ENCODE measurements at regions not wholly inside any gene's neighbourhood (a gene's known extent, or its start where the extent isn't known, plus 50 kb on each side); places are given as distances from the start of the nearest gene placed in this dataset.

DNA sequence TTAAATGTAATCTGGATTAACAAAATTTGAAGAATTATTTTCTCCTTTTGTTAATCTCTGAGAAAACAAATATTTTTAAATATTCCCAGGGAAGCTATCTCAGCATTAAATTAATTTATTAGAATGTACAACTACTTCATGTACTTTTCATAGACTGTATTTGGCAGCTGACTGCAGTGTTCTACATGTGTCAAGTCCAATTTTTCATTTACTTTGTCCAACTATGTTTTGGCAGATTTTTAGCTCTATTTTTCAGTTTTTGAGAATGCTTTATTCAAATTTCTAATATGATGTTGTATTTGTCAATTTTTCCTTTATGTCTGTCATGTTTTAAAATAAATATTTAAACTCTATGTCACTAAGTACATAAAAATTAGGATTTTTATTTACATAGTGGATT lies 925.1 kb downstream of the OTOL1 start:
- no peak for DNase-seq (ENCODE audit: low spot score)
- in situ Hi-C loops (cut with MboI; ENCODE audit: low sequenced_read_pairs, unreplicated experiment) = no loop called here
- TF ChIP-seq, protein P1, sequence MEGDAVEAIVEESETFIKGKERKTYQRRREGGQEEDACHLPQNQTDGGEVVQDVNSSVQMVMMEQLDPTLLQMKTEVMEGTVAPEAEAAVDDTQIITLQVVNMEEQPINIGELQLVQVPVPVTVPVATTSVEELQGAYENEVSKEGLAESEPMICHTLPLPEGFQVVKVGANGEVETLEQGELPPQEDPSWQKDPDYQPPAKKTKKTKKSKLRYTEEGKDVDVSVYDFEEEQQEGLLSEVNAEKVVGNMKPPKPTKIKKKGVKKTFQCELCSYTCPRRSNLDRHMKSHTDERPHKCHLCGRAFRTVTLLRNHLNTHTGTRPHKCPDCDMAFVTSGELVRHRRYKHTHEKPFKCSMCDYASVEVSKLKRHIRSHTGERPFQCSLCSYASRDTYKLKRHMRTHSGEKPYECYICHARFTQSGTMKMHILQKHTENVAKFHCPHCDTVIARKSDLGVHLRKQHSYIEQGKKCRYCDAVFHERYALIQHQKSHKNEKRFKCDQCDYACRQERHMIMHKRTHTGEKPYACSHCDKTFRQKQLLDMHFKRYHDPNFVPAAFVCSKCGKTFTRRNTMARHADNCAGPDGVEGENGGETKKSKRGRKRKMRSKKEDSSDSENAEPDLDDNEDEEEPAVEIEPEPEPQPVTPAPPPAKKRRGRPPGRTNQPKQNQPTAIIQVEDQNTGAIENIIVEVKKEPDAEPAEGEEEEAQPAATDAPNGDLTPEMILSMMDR (IDR thresholded peaks at IDR 0.05; ENCODE audit: borderline replicate concordance, control extremely low read depth, extremely low read depth, insufficient read depth, missing control alignments) = no peak

DNA sequence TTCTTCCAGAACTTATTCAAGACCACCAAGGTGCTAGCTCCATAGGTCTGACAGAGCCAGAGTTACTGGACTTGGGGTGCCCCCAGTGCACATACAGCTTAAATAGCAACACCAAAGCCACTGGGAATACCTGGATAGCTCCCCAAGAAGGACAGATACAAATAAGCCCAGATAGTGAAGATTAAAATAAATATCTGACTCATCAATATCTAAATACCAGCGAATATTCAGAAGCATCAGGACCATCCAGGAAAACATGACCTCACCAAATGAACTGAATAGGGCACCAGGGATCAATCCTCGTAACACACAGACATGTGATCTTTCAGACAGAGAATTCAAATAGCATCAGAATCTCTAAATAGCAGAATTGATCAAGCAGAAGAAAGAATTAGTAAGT lies 931.6 kb downstream of the OTOL1 start:
- in situ Hi-C loops (cut with MboI; ENCODE audit: low sequenced_read_pairs, unreplicated experiment) = no loop called here
- DNase-seq (ENCODE audit: low spot score) = no peak

DNA sequence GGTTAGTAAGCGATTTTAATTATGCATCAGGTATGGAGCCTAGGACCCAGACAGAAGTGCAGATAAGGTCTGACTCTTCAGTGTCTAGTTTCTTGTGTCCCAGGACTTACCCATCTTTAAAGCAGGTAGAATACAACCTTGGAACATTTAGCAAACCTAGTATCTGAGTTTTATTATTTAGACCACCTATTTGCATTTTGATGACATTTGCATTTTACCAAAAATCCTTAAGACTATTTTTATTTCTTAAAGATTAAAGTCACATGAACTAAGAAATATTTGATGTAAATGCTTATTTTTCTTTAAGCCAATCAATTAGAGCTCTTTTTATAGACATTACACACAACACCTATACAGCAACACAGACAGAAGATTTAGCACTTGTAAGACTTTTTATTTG lies 939.1 kb downstream of the OTOL1 start:
- TF ChIP-seq, protein P1 (IDR thresholded peaks at IDR 0.05; ENCODE audit: borderline replicate concordance, control extremely low read depth, extremely low read depth, insufficient read depth, missing control alignments) = no peak
- in situ Hi-C loops (cut with MboI; ENCODE audit: low sequenced_read_pairs, unreplicated experiment) = no loop called here
- no peak for DNase-seq (ENCODE audit: low spot score)

More for the DNA sequence above, 931.6 kb downstream of the OTOL1 start:
- TF ChIP-seq, protein P1 (IDR thresholded peaks at IDR 0.05; ENCODE audit: borderline replicate concordance, control extremely low read depth, extremely low read depth, insufficient read depth, missing control alignments) = no peak

DNA sequence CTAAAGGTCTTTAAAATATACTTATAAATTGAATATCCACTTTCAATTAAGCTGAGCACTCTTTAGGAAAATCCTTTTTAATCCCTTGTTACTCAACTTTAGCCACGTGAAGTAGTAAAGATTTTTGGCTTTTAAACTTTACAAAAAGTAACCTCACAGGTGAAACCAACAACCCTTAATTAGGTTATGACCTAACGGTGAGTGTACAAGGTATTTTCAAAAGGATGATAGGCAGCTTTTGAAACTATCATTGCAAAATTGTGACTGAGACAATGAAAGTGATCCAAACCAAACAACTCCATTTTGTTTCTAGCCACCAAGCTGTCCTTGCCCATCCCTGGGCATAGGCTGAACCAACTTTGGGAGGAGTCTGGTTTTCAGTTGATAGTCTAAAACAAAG lies 940.2 kb downstream of the OTOL1 start:
- in situ Hi-C loops (cut with MboI; ENCODE audit: low sequenced_read_pairs, unreplicated experiment) = no loop called here
- no peak for DNase-seq (ENCODE audit: low spot score)
- TF ChIP-seq, protein P1 (IDR thresholded peaks at IDR 0.05; ENCODE audit: borderline replicate concordance, control extremely low read depth, extremely low read depth, insufficient read depth, missing control alignments) = no peak

DNA sequence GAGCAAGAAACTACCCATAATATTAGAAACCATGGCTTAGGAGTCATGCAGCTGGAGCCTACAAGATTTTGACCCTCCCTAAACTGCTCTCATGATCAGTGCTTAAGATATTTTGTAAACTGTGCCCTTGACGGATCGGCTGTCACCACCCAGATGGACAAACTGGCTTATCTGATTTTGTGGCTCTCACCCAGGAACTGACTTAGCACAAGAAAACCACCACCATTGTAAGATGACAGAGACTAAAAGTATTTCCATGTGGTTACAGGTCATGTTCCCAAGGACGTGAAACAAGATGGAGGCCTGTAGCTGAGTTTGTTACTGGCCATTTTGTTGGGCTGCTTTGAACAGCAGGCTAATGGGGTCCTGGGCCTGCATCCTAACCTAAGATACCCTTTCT lies 940.9 kb downstream of the OTOL1 start:
- no peak for DNase-seq (ENCODE audit: low spot score)
- TF ChIP-seq, protein P1 (IDR thresholded peaks at IDR 0.05; ENCODE audit: borderline replicate concordance, control extremely low read depth, extremely low read depth, insufficient read depth, missing control alignments) = no peak
- in situ Hi-C loops (cut with MboI; ENCODE audit: low sequenced_read_pairs, unreplicated experiment) = no loop called here

DNA sequence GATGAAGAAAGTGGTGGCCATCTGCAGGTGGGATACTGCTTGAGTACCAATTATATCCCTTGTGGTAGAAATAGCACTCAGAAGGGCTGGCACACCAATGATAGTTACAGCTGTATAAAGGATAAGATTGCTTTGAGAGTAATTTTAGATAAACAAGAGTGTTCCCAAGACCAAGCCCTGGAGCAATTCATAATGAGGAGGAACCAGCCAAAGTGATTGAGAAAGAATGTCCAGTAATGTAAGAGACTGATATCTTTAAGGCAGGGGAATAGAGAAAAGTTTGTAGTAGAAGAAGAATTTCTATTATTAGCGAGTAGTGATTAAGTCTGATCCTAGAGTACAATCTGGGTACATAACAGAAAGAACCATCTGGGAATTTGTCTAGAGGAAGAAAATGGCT lies 945.1 kb downstream of the OTOL1 start:
- in situ Hi-C loops (cut with MboI; ENCODE audit: low sequenced_read_pairs, unreplicated experiment) = no loop called here
- TF ChIP-seq, protein P1 (IDR thresholded peaks at IDR 0.05; ENCODE audit: borderline replicate concordance, control extremely low read depth, extremely low read depth, insufficient read depth, missing control alignments) = no peak
- DNase-seq (ENCODE audit: low spot score) = no peak

DNA sequence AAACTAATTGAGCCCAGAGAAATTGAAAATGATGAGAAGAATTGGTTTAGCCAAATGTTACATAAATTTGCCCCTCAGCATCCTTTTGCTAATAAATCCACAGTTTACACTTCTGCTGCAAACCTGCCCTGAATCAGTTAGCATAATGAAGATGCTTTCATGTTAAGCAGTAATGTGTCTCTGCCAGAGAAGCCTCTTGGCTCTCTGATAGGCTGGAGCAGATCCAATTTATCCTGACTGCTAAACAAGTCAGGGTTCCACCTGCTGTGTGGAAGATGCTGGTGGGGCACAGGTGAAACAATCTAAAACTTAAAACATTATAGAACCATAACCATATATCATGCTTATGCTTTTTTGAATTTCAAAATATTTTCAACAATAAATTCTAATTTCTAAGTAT lies 946.8 kb downstream of the OTOL1 start:
- DNase-seq (ENCODE audit: low spot score) = no peak
- TF ChIP-seq, protein P1 (IDR thresholded peaks at IDR 0.05; ENCODE audit: borderline replicate concordance, control extremely low read depth, extremely low read depth, insufficient read depth, missing control alignments) = no peak
- in situ Hi-C loops (cut with MboI; ENCODE audit: low sequenced_read_pairs, unreplicated experiment) = no loop called here

Data from GM13976 (cell line).